Suprapubic skin (tissue), 3 donors: ENCODE measurements at regions not wholly inside any gene's neighbourhood (a gene's known extent, or its start where the extent isn't known, plus 50 kb on each side); places are given as distances from the start of the nearest gene placed in this dataset.

Experiments used
- POLR2AphosphoS5 ChIP-seq, 3 donors: sonication (generic); formaldehyde crosslinking; IDR thresholded peaks; one replicate each; pipeline ENCODE4 v1.6.1; 2017; ENCODE audit warnings: antibody characterized with exemption in 3 of 3
- TF ChIP-seq, protein P1 (sequence below), 2 donors: fragments of 200-600 bp in 1 of 2; fragments of 450-650 bp in 1 of 2; sonication (generic) in 1 of 2; IDR thresholded peaks; one replicate each; pipeline ENCODE4 v1.5.1; 2016 to 2019; ENCODE audit warnings: antibody characterized with exemption in 2 of 2, mild to moderate bottlenecking in 1 of 2, moderate library complexity in 1 of 2

GRCh38 chr6:133674661-133675060 lies 214.3 kb upstream of the TCF21 start:
- TF ChIP-seq, protein P1, sequence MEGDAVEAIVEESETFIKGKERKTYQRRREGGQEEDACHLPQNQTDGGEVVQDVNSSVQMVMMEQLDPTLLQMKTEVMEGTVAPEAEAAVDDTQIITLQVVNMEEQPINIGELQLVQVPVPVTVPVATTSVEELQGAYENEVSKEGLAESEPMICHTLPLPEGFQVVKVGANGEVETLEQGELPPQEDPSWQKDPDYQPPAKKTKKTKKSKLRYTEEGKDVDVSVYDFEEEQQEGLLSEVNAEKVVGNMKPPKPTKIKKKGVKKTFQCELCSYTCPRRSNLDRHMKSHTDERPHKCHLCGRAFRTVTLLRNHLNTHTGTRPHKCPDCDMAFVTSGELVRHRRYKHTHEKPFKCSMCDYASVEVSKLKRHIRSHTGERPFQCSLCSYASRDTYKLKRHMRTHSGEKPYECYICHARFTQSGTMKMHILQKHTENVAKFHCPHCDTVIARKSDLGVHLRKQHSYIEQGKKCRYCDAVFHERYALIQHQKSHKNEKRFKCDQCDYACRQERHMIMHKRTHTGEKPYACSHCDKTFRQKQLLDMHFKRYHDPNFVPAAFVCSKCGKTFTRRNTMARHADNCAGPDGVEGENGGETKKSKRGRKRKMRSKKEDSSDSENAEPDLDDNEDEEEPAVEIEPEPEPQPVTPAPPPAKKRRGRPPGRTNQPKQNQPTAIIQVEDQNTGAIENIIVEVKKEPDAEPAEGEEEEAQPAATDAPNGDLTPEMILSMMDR (IDR thresholded peaks at IDR 0.05): no peak
- TF ChIP-seq POLR2AphosphoS5 (IDR thresholded peaks at IDR 0.05): no peak
